NOMO-1 (cell line): ENCODE measurements at regions not wholly inside any gene's neighbourhood (a gene's known extent, or its start where the extent isn't known, plus 50 kb on each side); places are given as distances from the start of the nearest gene placed in this dataset.
A peak's percentile ranks its signal among the peaks of the same experiment; 100 is the strongest.
"Not testable (repeated sequence)": the region's sequence is repeated elsewhere in the genome, so short reads cannot be mapped to it uniquely, and the experiment has no call there.

Source experiments
- DNase-seq, 2 experiments: peaks; one replicate each; lab custom pipeline; 2025; ENCODE audit not compliant: unreplicated experiment in 2 of 2; lab: John Stamatoyannopoulos, UW

DNA sequence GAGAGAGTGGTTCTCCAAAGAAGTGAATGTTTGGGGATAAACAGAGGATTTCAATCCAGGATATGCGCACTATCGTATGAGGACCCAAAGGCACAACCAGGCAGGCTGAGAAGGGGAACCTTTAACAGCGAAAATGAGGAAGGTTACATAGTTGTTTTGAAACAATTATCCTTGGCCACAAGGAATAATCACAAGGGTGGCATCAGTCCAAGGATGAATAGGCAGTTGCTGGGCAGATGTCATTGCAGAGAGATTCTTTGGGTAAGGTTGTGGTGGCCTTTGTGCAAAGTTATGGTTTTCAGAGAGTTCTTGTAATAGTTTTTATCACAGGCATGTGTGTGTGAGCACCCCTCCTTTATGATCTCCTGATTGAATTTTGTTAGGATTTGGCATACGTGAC lies 58.9 kb upstream of the NBPF20 start:
- peak in 1 of 2 experiments; percentile 12 for DNase-seq

GRCh38 chr1:145482214-145482860 lies 56.9 kb upstream of the NBPF20 start:
- DNase-seq: not testable (repeated sequence)

DNA sequence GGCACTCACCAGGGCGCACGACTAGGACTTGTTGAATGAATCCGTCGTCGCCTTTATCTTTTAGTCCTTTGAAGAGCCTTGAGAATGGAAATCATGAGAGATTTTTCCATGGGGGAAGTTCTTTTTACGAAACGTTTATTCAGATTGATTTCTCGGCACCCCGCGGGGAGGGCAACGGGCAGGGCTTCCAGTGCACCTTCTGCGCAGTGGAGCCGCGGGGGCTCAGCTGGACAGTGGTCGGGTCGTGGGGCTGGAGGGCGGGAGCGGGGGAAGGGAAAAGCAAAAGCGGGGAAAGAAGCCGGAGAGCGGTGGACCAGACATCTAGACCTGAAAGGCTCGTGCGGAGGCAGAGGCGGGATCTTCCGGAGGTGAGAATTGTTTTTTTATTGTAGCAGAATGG lies 50.6 kb upstream of the NBPF20 start:
- DNase-seq: not testable (repeated sequence)

GRCh38 chr1:145475369-145475915 lies 50.0 kb upstream of the NBPF20 start:
- not testable (repeated sequence) for DNase-seq
